ENCODE measurements at regions not wholly inside any gene's neighbourhood (a gene's known extent, or its start where the extent isn't known, plus 50 kb on each side); places are given as distances from the start of the nearest gene placed in this dataset.

GRCh38 chr9:82670726-82671125 lies 392.2 kb downstream of the RASEF start (continued):
- no peak for TF ChIP-seq ELK1 (IDR thresholded peaks at IDR 0.05; ENCODE audit: low read depth, low read length)
- no peak for TF ChIP-seq USF2 (IDR thresholded peaks at IDR 0.05)
- no peak for TF ChIP-seq HOXA7 (CRISPR knock-in tag; IDR thresholded peaks at IDR 0.05)

- no peaks in the 10 kb centered on the region for H3K4me1 ChIP-seq
- no peak overlapping the region for H3K4me3 ChIP-seq
- DNase-seq (ENCODE audit: low read depth in 1 of 2, low spot score in 1 of 2) (no peak), ATAC-seq (no peak), FAIRE-seq (no peak)
- H3K4me2 ChIP-seq: no peak overlapping the region
- H3K9me3 ChIP-seq: no peaks in the 10 kb centered on the region
- TF ChIP-seq HOXB13 (CRISPR knock-in tag; IDR thresholded peaks at IDR 0.05; ENCODE audit: low read depth) (no peak), TP53 (CRISPR knock-in tag; IDR thresholded peaks at IDR 0.05) (no peak), NFE2L2 (conservative IDR thresholded peaks at IDR 0.05; ENCODE audit: low read length) (no peak), MAX (IDR thresholded peaks at IDR 0.05) (no peak), ZFP36 (IDR thresholded peaks at IDR 0.05; ENCODE audit: borderline replicate concordance, partially characterized antibody) (no peak), ATOH8 (CRISPR knock-in tag; IDR thresholded peaks at IDR 0.05; ENCODE audit: low read depth) (no peak), FOSL2 (IDR thresholded peaks at IDR 0.05) (no peak), FOSL2 (CRISPR knock-in tag; IDR thresholded peaks at IDR 0.05) (no peak), CBX8 (IDR thresholded peaks at IDR 0.05) (no peak), ZNF302 (CRISPR knock-in tag; IDR thresholded peaks at IDR 0.05) (no peak), GATA3 (IDR thresholded peaks at IDR 0.05; ENCODE audit: borderline replicate concordance) (no peak), RAD21 (conservative IDR thresholded peaks at IDR 0.05 in 1 of 2, IDR thresholded peaks at IDR 0.05 in 1 of 2) (no peak), PHF8 (IDR thresholded peaks at IDR 0.05; ENCODE audit: borderline replicate concordance, low read depth) (no peak)
- no peak overlapping the region for H3K27ac ChIP-seq
- ChIA-PET CTCF (no interaction called here), POLR2A (no interaction called here)
- WGBS (ENCODE audit: missing lambda C conversion rate): 48% methylated on average over 1 of the region's 1 CpG
Measured at GRCh38 chr9:82673201-82673600, 389.7 kb downstream of the RASEF start.

- ChIA-PET POLR2A (no interaction called here), CTCF (interaction anchor here (0.7 to 1.3 kb wide), 2 partner anchors 67 to 288 kb away, joined by 3 read pairs; no protein-coding TSS in a partner anchor)
- FAIRE-seq (no peak), DNase-seq (ENCODE audit: low read depth in 1 of 2, low spot score in 1 of 2) (no peak), ATAC-seq (no peak)
- WGBS (ENCODE audit: missing lambda C conversion rate): 12% methylated on average over 3 of the region's 3 CpGs
- no peak overlapping the region for H3K4me3 ChIP-seq
- TF ChIP-seq NPAS2 (CRISPR knock-in tag; IDR thresholded peaks at IDR 0.05; ENCODE audit: borderline replicate concordance): no peak
- no peak for TF ChIP-seq RARB (CRISPR knock-in tag; IDR thresholded peaks at IDR 0.05)
- no peak for TF ChIP-seq SMC3 (IDR thresholded peaks at IDR 0.05)
- no peaks in the 10 kb centered on the region for H3K4me1 ChIP-seq
- no peaks in the 10 kb centered on the region for H3K9me3 ChIP-seq
- H3K27ac ChIP-seq: no peak overlapping the region
- H3K4me2 ChIP-seq: no peak overlapping the region
Measured at GRCh38 chr9:82673919-82674318, 389.0 kb downstream of the RASEF start.

GRCh38 chr9:82675102-82675501 lies 387.8 kb downstream of the RASEF start:
- DNase-seq (ENCODE audit: low read depth in 1 of 2, low spot score in 1 of 2) (no peak), ATAC-seq (no peak), FAIRE-seq (no peak)
- H3K4me3 ChIP-seq: no peak overlapping the region
- ChIA-PET CTCF (interaction anchor here (1.3 kb wide), 1 partner anchor 286 kb away, joined by 3 read pairs; no protein-coding TSS in a partner anchor), POLR2A (no interaction called here)
- H3K4me1 ChIP-seq: no peaks in the 10 kb centered on the region
- WGBS (ENCODE audit: missing lambda C conversion rate): 9% methylated on average over 4 of the region's 4 CpGs
- no peak overlapping the region for H3K4me2 ChIP-seq
- H3K9me3 ChIP-seq: no peaks in the 10 kb centered on the region
- H3K27ac ChIP-seq: no peak overlapping the region
- no peak for TF ChIP-seq HEYL (CRISPR knock-in tag; IDR thresholded peaks at IDR 0.05)
- TF ChIP-seq GATA3 (IDR thresholded peaks at IDR 0.05; ENCODE audit: borderline replicate concordance): no peak
- no peak for TF ChIP-seq RCOR1 (IDR thresholded peaks at IDR 0.05; ENCODE audit: low read depth, low read length)
- TF ChIP-seq BCL3 (IDR thresholded peaks at IDR 0.05): no peak
- no peak for TF ChIP-seq EHF (CRISPR knock-in tag; IDR thresholded peaks at IDR 0.05)
- no peak for TF ChIP-seq PBX3 (IDR thresholded peaks at IDR 0.05)
- no peak for TF ChIP-seq JUN (IDR thresholded peaks at IDR 0.05)
- TF ChIP-seq NR3C1 (IDR thresholded peaks at IDR 0.05): no peak
- TF ChIP-seq CBX2 (IDR thresholded peaks at IDR 0.05; ENCODE audit: borderline replicate concordance, low read depth): no peak
- no peak for TF ChIP-seq EP300 (IDR thresholded peaks at IDR 0.05)
- no peak for TF ChIP-seq CHD4 (IDR thresholded peaks at IDR 0.05; ENCODE audit: borderline replicate concordance)
- TF ChIP-seq CHD2 (IDR thresholded peaks at IDR 0.05; ENCODE audit: low read length, partially characterized antibody): no peak
- TF ChIP-seq ZC3H11A (IDR thresholded peaks at IDR 0.05): no peak

Measured in A549 (cell line).